ENCODE measurements at regions not wholly inside any gene's neighbourhood (a gene's known extent, or its start where the extent isn't known, plus 50 kb on each side); places are given as distances from the start of the nearest gene placed in this dataset.

DNA sequence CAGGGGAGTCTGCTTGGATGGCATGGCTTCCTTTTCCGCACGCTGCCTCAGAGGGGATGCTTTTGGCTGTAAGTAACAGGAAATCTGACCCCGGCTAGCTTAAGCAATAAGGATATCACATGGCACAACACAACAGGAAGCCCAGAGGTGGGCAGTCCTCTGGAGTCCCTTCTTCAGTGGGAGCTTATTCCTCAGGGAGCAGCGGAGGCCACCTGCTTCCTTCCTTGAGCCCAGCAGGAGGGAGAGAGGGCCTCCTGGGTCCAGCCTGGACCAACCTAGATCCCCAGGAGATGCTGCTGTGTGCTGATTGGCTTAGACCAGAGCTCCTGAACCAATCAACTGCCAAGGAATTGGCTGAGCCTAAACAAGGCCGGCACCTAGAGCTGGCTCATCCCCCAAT is 66.3 kb downstream of the C9orf50 start:
- H3K18ac ChIP-seq (ENCODE audit: low read length): no peak overlapping the region
- H2BK12ac ChIP-seq (ENCODE audit: low read length): no peak overlapping the region
- no peak overlapping the region for H2AFZ ChIP-seq (ENCODE audit: insufficient read depth, low read length, poor library complexity)
- no peaks in the 10 kb centered on the region for H3K36me3 ChIP-seq (ENCODE audit: control insufficient read depth in 1 of 2, insufficient read depth in 2 of 2, low read length in 2 of 2)
- H2AK5ac ChIP-seq (ENCODE audit: low read length): no peak overlapping the region
- no peak for DNase-seq
- no peak overlapping the region for H3K23ac ChIP-seq (ENCODE audit: low read length)
- WGBS (ENCODE audit: extremely low coverage, insufficient coverage, insufficient read length): no CpG with 5 or more reads among the region's 5 CpGs
- H3K4me2 ChIP-seq (ENCODE audit: low read length): no peak overlapping the region
- peaks cover 33% of the 10 kb centered on the region for H3K79me1 ChIP-seq (ENCODE audit: low read length)
- no peak overlapping the region for H2BK5ac ChIP-seq (ENCODE audit: low read depth, low read length, poor library complexity)
- H3K4me3 ChIP-seq (ENCODE audit: low read depth, low read length): no peak overlapping the region
- H4K12ac ChIP-seq (ENCODE audit: low read depth, low read length): no peak overlapping the region
- H3K9ac ChIP-seq (ENCODE audit: low read length): no peak overlapping the region
- H3K27me3 ChIP-seq (ENCODE audit: insufficient read depth, low read length): no peaks in the 10 kb centered on the region
- no peak overlapping the region for H3K4ac ChIP-seq (ENCODE audit: low read depth, low read length)
- H3K4me1 ChIP-seq (ENCODE audit: control insufficient read depth in 1 of 2, insufficient read depth in 2 of 2, low read length in 2 of 2): peaks cover 28 to 34% of the 10 kb centered on the region in 2 experiments
- no peak overlapping the region for H3K14ac ChIP-seq (ENCODE audit: low read length)
- no peak overlapping the region for H2BK120ac ChIP-seq (ENCODE audit: insufficient read depth, low read length, poor library complexity)
- H4K91ac ChIP-seq (ENCODE audit: low read depth, low read length): no peak overlapping the region
- H3K9me3 ChIP-seq (ENCODE audit: insufficient read depth, low read depth, low read length): peaks cover 1% of the 10 kb centered on the region
- H4K8ac ChIP-seq (ENCODE audit: low read depth, low read length): no peak overlapping the region
- H3K27ac ChIP-seq (ENCODE audit: low read depth, low read length): no peak overlapping the region
- peaks cover 4% of the 10 kb centered on the region for H3K79me2 ChIP-seq (ENCODE audit: control insufficient read depth, insufficient read depth, low read length, poor library complexity)

DNA sequence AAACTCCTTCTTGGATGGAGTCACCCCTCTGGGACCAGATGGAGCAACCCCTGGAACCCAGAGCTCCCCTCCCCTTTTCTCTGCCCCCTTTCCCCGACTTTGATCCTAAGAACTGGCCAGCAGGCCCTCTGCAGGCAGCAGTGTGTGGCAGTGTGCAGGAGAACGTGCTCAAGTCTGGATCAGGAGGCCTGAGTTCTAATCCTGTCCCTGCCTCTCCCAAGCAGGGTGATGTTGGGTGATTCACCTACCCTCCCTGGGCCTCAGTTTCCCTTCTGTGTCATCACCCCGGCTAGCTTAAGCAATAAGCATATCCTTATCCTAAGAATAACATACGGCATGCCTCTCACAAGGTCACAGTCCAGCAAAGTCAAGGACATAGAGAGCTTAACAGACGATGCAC is 67.6 kb downstream of the C9orf50 start:
- Histone ChIP-seq H2AFZ (ENCODE audit: insufficient read depth, low read length, poor library complexity) (no peak overlapping the region), H3K27me3 (ENCODE audit: insufficient read depth, low read length) (no peaks in the 10 kb centered on the region), H3K27ac (ENCODE audit: low read depth, low read length) (no peak overlapping the region), H3K23ac (ENCODE audit: low read length) (no peak overlapping the region), H3K79me2 (ENCODE audit: control insufficient read depth, insufficient read depth, low read length, poor library complexity) (peaks cover 4% of the 10 kb centered on the region), H4K8ac (ENCODE audit: low read depth, low read length) (no peak overlapping the region), H3K4me3 (ENCODE audit: low read depth, low read length) (no peak overlapping the region), H3K4me1 (ENCODE audit: control insufficient read depth in 1 of 2, insufficient read depth in 2 of 2, low read length in 2 of 2) (peaks cover 20 to 25% of the 10 kb centered on the region in 2 experiments), H3K9me3 (ENCODE audit: insufficient read depth, low read depth, low read length) (peaks cover 2% of the 10 kb centered on the region), H2BK120ac (ENCODE audit: insufficient read depth, low read length, poor library complexity) (no peak overlapping the region), H3K79me1 (ENCODE audit: low read length) (peaks cover 26% of the 10 kb centered on the region), H3K36me3 (ENCODE audit: control insufficient read depth in 1 of 2, insufficient read depth in 2 of 2, low read length in 2 of 2) (no peaks in the 10 kb centered on the region), H3K4me2 (ENCODE audit: low read length) (no peak overlapping the region), H4K12ac (ENCODE audit: low read depth, low read length) (no peak overlapping the region), H3K4ac (ENCODE audit: low read depth, low read length) (no peak overlapping the region), H2AK5ac (ENCODE audit: low read length) (no peak overlapping the region), H3K18ac (ENCODE audit: low read length) (no peak overlapping the region), H3K14ac (ENCODE audit: low read length) (no peak overlapping the region), H2BK5ac (ENCODE audit: low read depth, low read length, poor library complexity) (no peak overlapping the region), H3K9ac (ENCODE audit: low read length) (no peak overlapping the region), H2BK12ac (ENCODE audit: low read length) (no peak overlapping the region), H4K91ac (ENCODE audit: low read depth, low read length) (no peak overlapping the region)
- no CpG with 5 or more reads among the region's 5 CpGs for WGBS (ENCODE audit: extremely low coverage, insufficient coverage, insufficient read length)
- no peak for DNase-seq

DNA sequence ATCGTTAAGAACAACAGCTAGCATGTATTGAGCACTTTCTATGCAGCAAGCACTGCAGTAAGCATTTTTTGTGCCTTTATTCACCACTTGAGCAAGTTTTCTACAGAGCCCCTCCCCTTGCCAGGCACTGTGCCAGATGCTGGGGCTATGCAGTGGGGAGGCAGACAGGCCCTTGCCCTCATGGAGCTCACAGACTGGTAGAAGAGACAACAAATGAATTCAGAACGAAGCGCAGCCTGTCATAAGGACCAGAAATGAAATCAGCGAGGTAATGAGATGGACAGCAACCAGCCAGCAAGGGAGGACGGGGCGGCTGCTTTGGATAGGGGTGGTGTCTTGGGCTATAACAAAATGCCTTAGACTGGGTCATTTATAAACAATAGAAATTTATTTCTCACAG is 68.8 kb downstream of the C9orf50 start:
- Histone ChIP-seq H3K4ac (ENCODE audit: low read depth, low read length) (no peak overlapping the region), H2BK5ac (ENCODE audit: low read depth, low read length, poor library complexity) (no peak overlapping the region), H4K12ac (ENCODE audit: low read depth, low read length) (no peak overlapping the region), H3K79me1 (ENCODE audit: low read length) (peaks cover 15% of the 10 kb centered on the region), H3K4me1 (ENCODE audit: control insufficient read depth in 1 of 2, insufficient read depth in 2 of 2, low read length in 2 of 2) (peaks cover 9 to 13% of the 10 kb centered on the region in 2 experiments), H4K8ac (ENCODE audit: low read depth, low read length) (no peak overlapping the region), H3K4me2 (ENCODE audit: low read length) (no peak overlapping the region), H3K9ac (ENCODE audit: low read length) (no peak overlapping the region), H3K36me3 (ENCODE audit: control insufficient read depth in 1 of 2, insufficient read depth in 2 of 2, low read length in 2 of 2) (no peaks in the 10 kb centered on the region), H3K9me3 (ENCODE audit: insufficient read depth, low read depth, low read length) (peaks cover 2% of the 10 kb centered on the region), H3K27ac (ENCODE audit: low read depth, low read length) (no peak overlapping the region), H3K4me3 (ENCODE audit: low read depth, low read length) (no peak overlapping the region), H3K23ac (ENCODE audit: low read length) (no peak overlapping the region), H2BK12ac (ENCODE audit: low read length) (peak overlapping the region; percentile 5), H2AK5ac (ENCODE audit: low read length) (no peak overlapping the region), H3K14ac (ENCODE audit: low read length) (no peak overlapping the region), H3K18ac (ENCODE audit: low read length) (no peak overlapping the region), H4K91ac (ENCODE audit: low read depth, low read length) (no peak overlapping the region), H3K27me3 (ENCODE audit: insufficient read depth, low read length) (no peaks in the 10 kb centered on the region), H2BK120ac (ENCODE audit: insufficient read depth, low read length, poor library complexity) (no peak overlapping the region), H3K79me2 (ENCODE audit: control insufficient read depth, insufficient read depth, low read length, poor library complexity) (peaks cover 4% of the 10 kb centered on the region), H2AFZ (ENCODE audit: insufficient read depth, low read length, poor library complexity) (no peak overlapping the region)
- DNase-seq: no peak
- WGBS (ENCODE audit: extremely low coverage, insufficient coverage, insufficient read length): no CpG with 5 or more reads among the region's 6 CpGs

DNA sequence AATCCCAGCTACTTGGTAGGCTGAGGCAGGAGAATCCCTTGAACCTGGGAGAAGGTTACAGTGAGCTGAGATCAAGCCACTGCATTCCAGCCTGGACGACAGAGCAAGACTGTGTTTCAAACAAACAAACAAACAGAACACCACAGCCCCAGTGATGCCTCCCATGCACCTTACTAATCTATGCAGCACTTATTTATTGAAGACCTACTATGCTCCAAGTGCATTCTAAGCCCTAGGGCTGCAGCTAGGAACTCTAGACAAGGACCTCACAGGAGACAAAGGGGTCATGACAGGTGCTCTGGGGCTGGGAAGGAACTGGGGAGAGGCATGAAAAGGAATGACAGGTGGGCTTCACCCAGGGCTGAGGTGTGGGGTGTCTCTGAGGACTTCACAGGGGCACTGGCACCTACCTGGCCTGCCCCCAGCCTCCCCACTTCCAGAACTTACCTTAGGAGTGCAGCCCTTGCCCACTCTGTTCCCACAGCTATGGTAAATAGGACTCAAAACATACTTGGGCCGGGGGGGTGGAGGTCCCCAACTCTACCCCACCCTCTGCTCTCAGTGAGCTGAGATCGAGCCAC is 69.4 kb downstream of the C9orf50 start:
- Histone ChIP-seq H3K14ac (ENCODE audit: low read length) (no peak overlapping the region), H2BK5ac (ENCODE audit: low read depth, low read length, poor library complexity) (no peak overlapping the region), H3K79me2 (ENCODE audit: control insufficient read depth, insufficient read depth, low read length, poor library complexity) (peaks cover 4% of the 10 kb centered on the region), H3K18ac (ENCODE audit: low read length) (no peak overlapping the region), H3K9me3 (ENCODE audit: insufficient read depth, low read depth, low read length) (peaks cover 2% of the 10 kb centered on the region), H3K4me2 (ENCODE audit: low read length) (no peak overlapping the region), H3K79me1 (ENCODE audit: low read length) (peaks cover 11% of the 10 kb centered on the region), H3K27me3 (ENCODE audit: insufficient read depth, low read length) (no peaks in the 10 kb centered on the region), H3K4me1 (ENCODE audit: control insufficient read depth in 1 of 2, insufficient read depth in 2 of 2, low read length in 2 of 2) (peaks cover 5 to 8% of the 10 kb centered on the region in 2 experiments), H2AFZ (ENCODE audit: insufficient read depth, low read length, poor library complexity) (no peak overlapping the region), H3K36me3 (ENCODE audit: control insufficient read depth in 1 of 2, insufficient read depth in 2 of 2, low read length in 2 of 2) (no peaks in the 10 kb centered on the region), H3K9ac (ENCODE audit: low read length) (no peak overlapping the region), H3K23ac (ENCODE audit: low read length) (no peak overlapping the region), H2AK5ac (ENCODE audit: low read length) (no peak overlapping the region), H4K91ac (ENCODE audit: low read depth, low read length) (no peak overlapping the region), H3K4me3 (ENCODE audit: low read depth, low read length) (no peak overlapping the region), H2BK120ac (ENCODE audit: insufficient read depth, low read length, poor library complexity) (no peak overlapping the region), H4K12ac (ENCODE audit: low read depth, low read length) (no peak overlapping the region), H3K27ac (ENCODE audit: low read depth, low read length) (no peak overlapping the region), H3K4ac (ENCODE audit: low read depth, low read length) (no peak overlapping the region), H2BK12ac (ENCODE audit: low read length) (peak overlapping the region; percentile 6), H4K8ac (ENCODE audit: low read depth, low read length) (no peak overlapping the region)
- no peak for DNase-seq
- WGBS (ENCODE audit: extremely low coverage, insufficient coverage, insufficient read length): no CpG with 5 or more reads among the region's 3 CpGs
